HG02840 (cell line): ENCODE measurements at regions not wholly inside any gene's neighbourhood (a gene's known extent, or its start where the extent isn't known, plus 50 kb on each side); places are given as distances from the start of the nearest gene placed in this dataset.

Source experiments
- ATAC-seq: cut with Tn5 transposase; IDR thresholded peaks from one replicate; pipeline ENCODE4 v1.9.1; 2021; ENCODE audit warnings: mild to moderate bottlenecking, moderate library complexity, moderate number of reproducible peaks; ENCODE audit not compliant: unreplicated experiment, low FRiP score

DNA sequence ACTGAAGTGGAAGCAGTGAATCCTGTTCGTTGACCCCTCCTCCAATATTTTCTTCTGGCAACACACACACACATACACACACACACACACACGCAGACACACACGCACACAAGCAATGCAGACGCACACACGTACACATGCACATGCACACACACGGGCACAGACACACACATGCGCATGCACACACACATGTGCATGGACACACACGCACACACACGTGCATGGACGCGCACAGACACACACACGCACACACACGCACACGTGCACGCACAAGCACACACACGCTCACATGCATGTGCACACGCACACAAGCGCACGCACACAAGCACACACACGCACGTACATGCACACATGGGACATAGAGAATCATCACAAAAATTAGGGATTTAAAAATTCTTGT is 488.2 kb upstream of the TPK1 start:
- ATAC-seq, result no peak

- no peak for ATAC-seq
Observed at GRCh38 chr7:145313551-145313950, 477.7 kb upstream of the TPK1 start.

DNA sequence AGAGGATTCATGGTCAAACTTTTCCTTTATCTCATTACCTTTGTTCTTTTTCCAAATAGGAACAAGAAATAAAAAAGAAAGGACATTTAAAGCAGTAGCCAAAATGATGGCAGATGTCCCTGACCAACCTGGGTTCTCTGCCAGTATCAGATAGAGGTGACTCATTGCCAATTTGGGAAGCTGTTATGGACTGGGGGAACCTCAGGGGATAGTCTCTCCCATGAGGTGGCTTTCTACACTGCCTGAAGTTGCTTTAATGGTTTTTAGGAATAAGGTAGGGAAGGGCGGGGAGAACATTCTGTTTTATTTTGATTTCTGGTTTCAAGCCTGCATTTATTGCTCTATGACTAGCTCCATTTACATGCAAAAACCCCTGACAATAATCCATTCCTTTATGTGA is 457.9 kb upstream of the TPK1 start:
- ATAC-seq, result no peak

DNA sequence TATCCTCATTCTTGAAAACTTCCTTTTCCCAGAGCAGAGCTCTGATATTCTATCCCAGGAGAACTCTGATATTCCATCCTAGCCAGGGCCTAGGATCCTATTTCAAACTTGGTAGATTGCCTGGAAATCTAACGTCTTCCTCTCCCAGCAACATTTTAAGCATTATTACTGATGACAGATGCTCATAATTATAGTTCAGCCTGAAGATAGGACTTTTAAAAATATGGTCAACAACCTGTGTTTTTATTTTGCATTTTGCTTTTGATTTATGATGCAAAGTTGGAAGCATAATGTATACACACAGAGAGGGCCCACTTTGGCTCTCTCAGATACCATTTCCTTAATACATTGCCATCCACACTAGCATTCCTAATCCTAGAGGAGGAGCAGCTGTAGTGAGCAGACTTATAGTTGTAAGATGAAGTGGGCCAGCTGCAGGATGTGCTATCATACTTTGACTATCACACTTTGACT is 457.4 kb upstream of the TPK1 start:
- no peak for ATAC-seq

DNA sequence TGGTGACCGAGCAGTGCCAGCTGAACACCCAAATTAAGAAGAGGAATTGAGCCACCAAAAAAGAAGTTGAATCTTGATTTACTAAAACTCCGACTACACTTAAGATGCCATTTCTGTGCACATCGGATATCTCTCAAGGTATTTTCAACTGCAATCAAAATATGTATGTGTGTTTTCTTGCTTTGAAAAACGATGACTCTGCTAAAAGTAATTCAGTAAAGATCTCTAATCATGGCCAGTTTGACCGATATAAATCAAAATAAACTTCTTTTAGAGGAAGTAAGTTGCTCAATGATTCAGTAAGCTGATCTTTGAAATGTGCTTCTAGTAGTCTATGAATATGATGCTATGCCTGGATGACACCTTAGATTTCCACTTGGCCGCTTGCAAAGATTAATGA is 453.5 kb upstream of the TPK1 start:
- ATAC-seq, result no peak

DNA sequence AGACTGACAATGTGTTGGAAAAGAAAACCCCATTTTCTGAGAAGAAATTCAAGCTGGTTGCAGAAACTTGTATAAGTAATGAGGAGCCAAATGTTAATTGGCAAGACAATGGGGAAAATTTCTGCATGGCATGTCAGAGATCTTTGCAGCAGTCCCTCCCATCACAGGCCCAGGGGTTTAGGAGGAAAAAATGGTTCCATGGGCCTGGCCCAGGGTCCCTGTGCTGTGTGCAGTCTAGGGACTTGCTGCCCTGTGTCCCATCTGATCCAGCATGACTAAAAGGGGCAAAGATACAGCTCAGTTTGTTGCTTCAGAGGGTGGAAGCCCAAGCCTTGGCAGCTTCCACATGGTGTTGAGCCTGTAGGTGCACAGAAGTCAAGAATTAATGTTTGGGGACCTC is 440.3 kb upstream of the TPK1 start:
- ATAC-seq, result no peak

DNA sequence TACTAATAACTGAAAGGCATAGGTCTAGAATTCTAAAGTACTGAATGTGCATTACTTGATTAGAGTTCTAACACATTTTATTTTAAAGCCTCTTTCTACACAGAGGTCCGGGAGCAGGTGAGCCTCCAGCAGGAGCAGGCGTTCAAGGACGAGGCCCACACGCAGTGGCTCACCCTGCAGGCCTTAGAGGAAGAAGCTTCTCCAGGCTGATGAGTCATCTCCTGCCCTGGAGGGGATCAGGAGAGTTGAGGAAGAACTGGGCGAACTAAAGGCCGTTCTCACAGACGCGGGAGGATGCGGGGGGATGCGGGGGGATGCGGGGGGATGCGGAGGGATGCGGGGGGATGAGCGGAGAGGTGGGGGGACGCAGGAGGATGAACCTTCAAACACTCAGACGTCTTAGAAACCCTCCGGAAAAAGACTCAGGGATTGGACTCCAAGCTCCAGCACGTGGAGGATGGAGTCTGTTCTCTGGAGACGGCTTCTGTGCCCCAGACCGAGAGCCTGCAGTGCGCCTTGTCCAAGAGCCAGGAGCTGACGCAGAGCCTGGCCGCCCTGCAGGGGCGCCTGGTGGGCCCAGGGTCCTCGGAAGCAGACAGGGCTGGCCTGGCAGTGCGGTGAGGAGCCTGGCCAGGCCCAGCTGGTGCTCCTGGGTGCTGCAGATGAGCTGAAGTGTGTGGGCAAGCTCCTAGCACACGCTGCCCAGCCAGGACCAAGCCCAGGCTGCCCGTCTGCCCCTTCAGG is 433.7 kb upstream of the TPK1 start:
- ATAC-seq, result no peak

GRCh38 chr7:145265180-145265579 is 429.3 kb upstream of the TPK1 start:
- no peak for ATAC-seq

DNA sequence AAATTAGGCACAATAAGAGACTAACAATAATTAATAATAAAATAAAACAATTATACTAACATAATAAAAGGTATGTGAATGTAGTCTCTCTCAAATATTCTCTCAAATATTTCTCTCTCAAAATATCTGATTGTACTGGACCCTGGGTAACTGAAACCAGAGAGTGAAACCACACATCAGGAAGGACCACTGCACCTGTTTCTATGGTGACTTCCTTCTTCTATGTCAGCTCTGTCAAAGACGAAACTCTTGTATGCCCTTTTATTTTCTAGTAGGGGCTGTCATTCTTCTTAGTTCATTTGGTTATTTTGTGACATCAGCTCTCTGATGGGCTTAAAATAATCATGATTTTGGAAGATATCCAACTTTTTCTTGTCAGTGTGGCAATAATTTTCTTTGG is 428.0 kb upstream of the TPK1 start:
- ATAC-seq, result no peak

GRCh38 chr7:145252031-145252430 is 416.2 kb upstream of the TPK1 start:
- no peak for ATAC-seq

DNA sequence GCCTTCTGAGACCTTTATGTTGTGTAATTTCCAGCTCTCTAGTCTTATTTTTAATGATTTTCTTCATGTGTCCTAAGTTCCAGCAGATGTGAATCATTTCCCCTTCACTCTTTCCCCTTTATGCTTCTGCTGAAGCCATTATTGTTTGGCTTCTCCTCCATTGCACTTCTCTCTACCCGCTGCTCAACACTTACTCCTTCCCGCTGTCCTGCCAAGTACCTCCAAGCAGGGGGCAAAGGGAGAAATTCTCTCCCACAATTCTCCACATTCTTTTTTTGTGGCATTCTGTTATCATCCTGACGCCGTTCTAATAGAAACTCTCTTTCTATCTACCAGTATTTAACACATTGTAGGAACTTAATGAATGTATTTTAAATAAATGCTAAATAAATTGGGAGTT is 388.9 kb upstream of the TPK1 start:
- no peak for ATAC-seq

DNA sequence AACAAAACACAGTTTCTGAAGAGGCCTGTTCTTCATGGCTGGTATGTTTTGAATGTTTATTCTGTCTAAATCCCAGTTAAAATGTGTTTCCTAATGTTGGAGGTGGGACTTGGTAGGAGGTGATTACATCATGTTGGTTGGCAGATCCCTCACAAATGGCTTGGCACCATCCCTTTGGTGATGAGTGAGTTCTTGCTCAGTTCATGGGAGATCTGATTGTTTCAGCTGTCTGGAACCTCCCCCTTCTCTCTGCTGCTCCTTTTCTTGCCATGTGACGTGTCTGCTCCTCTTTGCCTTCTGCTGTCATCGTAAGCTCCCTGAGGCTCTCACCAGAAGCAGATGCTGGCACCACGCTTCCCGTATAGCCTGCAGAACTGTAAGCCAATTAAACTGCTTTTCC is 383.6 kb upstream of the TPK1 start:
- no peak for ATAC-seq

GRCh38 chr7:145216866-145217265 is 381.0 kb upstream of the TPK1 start:
- ATAC-seq, result no peak

DNA sequence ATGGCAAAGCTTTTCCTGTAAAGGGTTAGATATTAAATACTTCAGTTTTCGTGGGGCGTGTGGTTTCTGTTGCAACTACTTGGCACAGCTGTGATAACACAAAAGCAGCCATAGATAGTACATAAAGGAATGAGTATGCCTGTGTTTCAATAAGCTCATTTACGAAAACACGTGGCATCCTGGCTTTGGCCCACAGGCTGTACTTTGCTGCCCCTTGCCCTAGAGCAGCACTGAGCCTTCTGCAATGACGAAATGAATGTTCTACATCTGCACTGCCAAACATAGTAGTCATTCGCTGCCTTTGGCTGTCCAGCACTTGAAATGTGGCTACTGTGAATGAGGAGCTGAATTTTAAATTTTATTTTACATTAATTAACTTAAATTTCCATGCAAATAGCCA is 376.2 kb upstream of the TPK1 start:
- no peak for ATAC-seq

DNA sequence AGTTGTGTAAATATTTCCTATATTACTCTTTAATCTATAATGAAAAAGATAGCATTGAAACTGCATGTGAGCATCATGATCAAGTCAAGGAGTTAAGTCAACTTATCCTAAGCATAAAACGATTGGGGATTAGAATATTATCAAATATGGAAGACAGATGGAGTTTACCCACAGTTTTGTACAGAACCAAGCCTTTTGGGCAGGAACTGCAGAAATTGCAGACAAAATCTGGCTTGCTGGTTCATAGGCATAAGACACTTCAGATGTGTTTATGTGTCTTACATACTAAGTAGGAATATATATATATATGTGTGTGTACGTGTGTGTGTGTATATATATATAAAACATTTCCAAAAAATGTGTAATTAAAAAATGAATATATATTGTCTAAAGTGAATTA is 375.4 kb upstream of the TPK1 start:
- ATAC-seq, result no peak

DNA sequence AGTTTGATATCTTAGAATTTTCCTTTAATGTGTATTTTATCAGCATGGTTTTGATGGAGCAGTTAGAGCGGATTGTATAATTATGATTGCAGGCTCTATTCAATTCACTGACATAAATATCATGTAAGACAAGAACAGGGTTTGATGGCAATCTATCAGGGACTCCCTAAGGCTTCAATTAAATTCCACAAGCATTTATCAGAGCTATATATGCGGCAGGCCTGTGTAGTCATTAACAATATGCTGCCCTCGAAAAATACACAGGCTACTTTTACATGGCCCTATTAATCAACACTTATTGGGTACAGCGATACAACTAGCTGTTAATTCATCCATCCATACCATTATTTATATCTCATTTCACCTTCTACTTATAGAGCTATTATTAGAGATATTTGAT is 358.1 kb upstream of the TPK1 start:
- ATAC-seq, result no peak

DNA sequence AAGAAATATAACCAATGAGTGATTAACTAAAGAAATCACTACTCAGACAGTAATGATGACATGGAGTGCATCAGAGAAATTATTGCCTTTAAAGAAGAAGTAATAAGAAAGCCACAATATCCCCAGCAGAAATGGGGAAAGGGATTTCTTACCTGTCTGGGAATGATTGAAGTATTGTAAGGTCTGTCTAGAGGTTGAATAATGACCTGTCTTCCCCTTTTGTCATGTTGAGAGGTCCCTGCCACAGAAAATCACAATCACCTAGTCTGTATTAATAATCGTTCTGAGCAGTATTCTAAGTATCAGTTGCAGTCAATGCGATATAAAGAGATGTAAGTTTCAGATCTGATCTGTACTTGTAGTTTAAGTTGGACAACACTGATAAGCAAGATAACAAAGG is 349.1 kb upstream of the TPK1 start:
- no peak for ATAC-seq

GRCh38 chr7:145183069-145183468 is 347.2 kb upstream of the TPK1 start:
- no peak for ATAC-seq

DNA sequence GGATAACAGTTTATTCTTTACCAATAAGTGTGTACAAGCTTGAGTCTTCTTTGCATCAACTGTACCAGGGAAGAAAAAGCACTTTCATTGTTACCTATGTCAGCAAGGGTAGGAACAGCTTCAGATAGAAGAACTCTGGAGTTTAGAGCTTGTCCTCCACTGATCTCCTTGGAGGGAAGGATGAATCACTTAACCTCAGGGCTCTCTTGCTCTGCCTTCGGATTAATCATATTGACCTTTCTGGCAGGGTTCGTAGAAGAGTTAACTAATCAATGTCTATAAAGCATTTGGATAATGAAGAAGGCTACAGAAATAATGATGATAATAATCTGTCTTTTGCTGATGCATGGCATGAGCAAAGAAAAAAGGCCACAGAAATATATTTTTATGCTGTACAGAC is 339.5 kb upstream of the TPK1 start:
- ATAC-seq, result no peak

DNA sequence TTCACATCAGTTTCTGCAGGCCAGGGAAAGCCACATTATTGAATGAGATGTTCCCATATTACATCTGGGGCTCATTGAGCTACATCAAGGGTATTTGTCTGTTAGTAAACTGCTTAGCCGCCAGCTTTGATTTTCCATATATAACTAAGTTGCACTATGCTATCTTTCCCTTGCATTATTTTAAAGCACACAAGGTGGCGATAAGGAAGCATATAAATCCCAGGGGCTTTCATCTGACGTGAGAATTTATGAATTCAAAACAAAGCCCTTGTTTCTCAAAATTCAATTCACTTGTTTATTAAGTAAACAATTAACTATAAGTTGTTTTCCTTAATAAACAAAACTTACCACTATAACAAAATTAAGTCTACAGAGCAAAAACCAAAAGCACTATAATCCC is 334.1 kb upstream of the TPK1 start:
- no peak for ATAC-seq

DNA sequence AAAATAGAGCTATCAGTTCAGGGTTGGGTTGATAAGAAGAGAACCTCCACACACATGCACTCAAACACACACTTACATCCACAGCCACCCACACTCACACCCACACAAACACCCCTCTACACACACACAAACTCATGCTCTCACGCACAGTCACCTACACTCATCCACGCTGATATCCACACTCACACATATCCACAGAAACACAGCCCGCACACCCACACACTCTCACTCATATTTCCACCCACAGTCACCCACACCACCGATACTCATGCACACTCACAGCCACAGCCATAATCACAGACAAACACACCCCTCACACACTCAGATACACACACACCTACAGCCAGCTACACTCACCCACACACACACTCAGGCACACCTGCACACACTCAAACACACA is 333.0 kb upstream of the TPK1 start:
- no peak for ATAC-seq

DNA sequence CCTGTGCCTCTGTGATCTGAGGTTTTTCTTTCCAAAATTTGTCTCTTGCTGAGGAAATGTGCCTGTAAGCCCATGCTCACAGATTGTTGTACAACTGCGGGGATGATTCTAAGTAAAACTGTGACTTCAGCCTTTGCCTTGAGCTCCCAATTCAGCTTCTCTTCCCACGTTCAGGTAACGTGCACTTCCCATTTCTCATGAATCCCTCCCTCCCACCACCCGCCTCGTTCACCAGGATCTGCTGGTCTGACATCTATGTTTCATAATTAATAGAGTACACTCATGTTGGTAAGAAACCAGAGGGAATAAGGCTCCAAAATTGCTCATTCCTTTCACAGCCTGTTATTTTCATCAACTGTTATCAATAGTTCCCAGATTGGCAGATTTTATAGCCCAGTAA is 332.6 kb upstream of the TPK1 start:
- no peak for ATAC-seq

DNA sequence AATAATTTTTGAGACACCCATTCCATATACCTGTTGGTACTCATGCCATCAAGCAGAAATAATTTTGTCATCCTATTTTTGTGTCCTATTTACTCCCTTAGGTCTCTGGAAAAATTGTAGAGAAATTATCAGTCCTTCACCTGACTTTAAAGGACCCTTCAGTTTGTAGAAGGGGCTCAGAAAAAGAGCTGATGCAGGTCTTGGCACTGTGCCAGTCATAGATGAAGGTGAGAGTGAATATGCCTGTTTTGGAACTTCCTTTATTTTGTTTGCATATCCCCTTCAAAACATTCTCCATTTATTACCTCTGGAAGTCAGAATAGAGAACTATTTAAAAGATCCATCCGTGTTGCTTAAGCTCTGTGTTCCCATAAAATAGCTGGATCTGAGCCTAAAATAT is 321.0 kb upstream of the TPK1 start:
- ATAC-seq, result no peak
